BJ (cell line): ENCODE measurements at regions not wholly inside any gene's neighbourhood (a gene's known extent, or its start where the extent isn't known, plus 50 kb on each side); places are given as distances from the start of the nearest gene placed in this dataset.
A peak's percentile ranks its signal among the peaks of the same experiment; 100 is the strongest.

ENCODE experiments used
- CTCF ChIA-PET: fragments of 350-600 bp; formaldehyde crosslinking; extraction: SDS; loops from one replicate; lab custom pipeline; 2021; ENCODE audit warnings: antibody characterized with exemption, inconsistent platforms; lab: Yijun Ruan, JAX
- POLR2A ChIA-PET: fragments of 300-600 bp; sonication (Branson Sonifier 250); formaldehyde crosslinking; extraction: SDS; loops from one replicate; lab custom pipeline; 2021; ENCODE audit warnings: antibody characterized with exemption; lab: Charles Lee
- DNase-seq: peaks from one replicate; pipeline ENCODE4 v3.0.0-alpha.2; 2011; ENCODE audit warnings: low read depth
- H3K27me3 ChIP-seq: 2 replicates; pipeline ENCODE4 v1.6.0; 2011; ENCODE audit warnings: low read length; ENCODE audit not compliant: control insufficient read depth, insufficient read depth
- H3K36me3 ChIP-seq: 2 replicates; pipeline ENCODE4 v1.5.1; 2011; ENCODE audit warnings: low read length; ENCODE audit not compliant: control insufficient read depth, insufficient read depth
- H3K4me3 ChIP-seq: 2 replicates; pipeline ENCODE4 v1.5.1; 2011; ENCODE audit warnings: low read depth, mild to moderate bottlenecking, control low read depth, low read length
- TF ChIP-seq, protein P1 (sequence below): IDR thresholded peaks from 2 replicates; pipeline ENCODE4 v1.5.1; 2011; ENCODE audit warnings: low read depth, mild to moderate bottlenecking, control low read depth, inconsistent platforms, low read length, moderate library complexity; ENCODE audit not compliant: insufficient read depth

DNA sequence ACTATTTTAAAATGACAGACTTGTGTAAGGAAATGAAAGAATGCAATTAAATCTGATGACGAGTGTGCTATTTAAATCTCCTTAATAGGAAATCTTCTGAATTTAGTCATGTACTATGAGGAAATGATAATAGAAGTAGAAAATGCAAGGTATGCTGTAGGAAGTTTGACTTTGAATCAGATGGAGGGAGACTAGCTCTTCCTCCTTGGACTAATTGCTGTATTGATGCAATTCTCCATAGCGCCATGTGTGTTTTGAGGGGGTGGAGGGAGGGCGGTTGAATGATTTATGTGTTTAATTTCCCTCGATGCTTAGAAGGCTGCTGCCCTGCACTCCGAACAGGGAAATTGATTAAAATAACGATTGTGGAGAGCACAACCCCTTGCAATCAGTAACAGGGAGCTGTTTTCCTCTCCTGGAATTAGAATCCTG, 179.0 kb upstream of the PRNP start:
- Histone ChIP-seq H3K4me3 (no peak overlapping the region), H3K27me3 (no peaks in the 10 kb centered on the region), H3K36me3 (no peaks in the 10 kb centered on the region)
- TF ChIP-seq, protein P1, sequence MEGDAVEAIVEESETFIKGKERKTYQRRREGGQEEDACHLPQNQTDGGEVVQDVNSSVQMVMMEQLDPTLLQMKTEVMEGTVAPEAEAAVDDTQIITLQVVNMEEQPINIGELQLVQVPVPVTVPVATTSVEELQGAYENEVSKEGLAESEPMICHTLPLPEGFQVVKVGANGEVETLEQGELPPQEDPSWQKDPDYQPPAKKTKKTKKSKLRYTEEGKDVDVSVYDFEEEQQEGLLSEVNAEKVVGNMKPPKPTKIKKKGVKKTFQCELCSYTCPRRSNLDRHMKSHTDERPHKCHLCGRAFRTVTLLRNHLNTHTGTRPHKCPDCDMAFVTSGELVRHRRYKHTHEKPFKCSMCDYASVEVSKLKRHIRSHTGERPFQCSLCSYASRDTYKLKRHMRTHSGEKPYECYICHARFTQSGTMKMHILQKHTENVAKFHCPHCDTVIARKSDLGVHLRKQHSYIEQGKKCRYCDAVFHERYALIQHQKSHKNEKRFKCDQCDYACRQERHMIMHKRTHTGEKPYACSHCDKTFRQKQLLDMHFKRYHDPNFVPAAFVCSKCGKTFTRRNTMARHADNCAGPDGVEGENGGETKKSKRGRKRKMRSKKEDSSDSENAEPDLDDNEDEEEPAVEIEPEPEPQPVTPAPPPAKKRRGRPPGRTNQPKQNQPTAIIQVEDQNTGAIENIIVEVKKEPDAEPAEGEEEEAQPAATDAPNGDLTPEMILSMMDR: no peak
- CTCF ChIA-PET: interaction anchor here (1.7 kb wide), 1 partner anchor 17 kb away, joined by 5 read pairs; no protein-coding TSS in a partner anchor
- DNase-seq: peak; percentile 96
- POLR2A ChIA-PET: interaction anchor here (0.6 kb wide), 1 partner anchor 523 kb away, joined by 3 read pairs; no protein-coding TSS in a partner anchor

DNA sequence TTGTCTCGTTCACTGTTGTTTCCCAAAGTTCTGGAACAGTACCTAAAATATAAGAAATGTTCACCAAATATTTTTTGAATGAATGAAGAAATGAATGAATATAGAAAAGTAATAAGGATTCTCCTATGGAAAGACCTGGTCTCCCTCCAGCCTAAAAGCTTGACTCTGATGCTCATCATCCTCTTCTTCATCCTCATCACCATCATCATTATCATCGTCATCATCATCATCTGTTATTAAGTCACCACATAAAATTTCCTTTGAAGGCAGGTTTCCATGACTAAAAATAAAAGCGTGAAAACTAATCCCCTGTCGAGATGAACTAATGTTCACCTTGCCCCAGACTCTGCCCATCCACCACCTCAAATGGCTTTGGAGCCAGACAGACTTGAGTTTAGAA, 181.4 kb upstream of the PRNP start:
- no peak overlapping the region for H3K4me3 ChIP-seq
- ChIA-PET CTCF (interaction anchor here (1.5 to 1.7 kb wide), 3 partner anchors 15 to 25 kb away, joined by 4 to 7 read pairs (median 5); no protein-coding TSS in a partner anchor), POLR2A (no interaction called here)
- no peaks in the 10 kb centered on the region for H3K36me3 ChIP-seq
- no peak for DNase-seq
- TF ChIP-seq, protein P1: no peak
- H3K27me3 ChIP-seq: no peaks in the 10 kb centered on the region

DNA sequence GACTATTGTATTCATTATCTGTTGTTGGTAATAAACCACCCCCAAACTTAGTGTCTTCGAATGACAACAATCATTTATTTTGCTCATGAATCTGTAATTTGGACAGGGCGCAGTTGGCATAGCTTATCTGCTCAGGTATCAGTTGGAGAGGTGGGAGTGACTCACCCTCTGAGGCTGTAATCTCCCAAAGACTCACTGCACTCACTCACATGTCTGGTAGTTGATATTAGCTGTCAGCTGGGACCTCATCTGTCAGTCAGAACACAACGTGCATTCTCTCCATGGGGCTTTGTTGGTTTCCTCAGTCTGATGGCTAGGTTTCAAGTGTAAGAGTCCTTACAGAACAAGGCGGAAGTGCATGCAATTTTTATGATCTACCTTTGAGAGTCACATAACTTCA, 183.5 kb upstream of the PRNP start:
- H3K36me3 ChIP-seq: no peaks in the 10 kb centered on the region
- DNase-seq: no peak
- H3K4me3 ChIP-seq: no peak overlapping the region
- no peaks in the 10 kb centered on the region for H3K27me3 ChIP-seq
- TF ChIP-seq, protein P1: no peak
- ChIA-PET CTCF (no interaction called here), POLR2A (no interaction called here)

DNA sequence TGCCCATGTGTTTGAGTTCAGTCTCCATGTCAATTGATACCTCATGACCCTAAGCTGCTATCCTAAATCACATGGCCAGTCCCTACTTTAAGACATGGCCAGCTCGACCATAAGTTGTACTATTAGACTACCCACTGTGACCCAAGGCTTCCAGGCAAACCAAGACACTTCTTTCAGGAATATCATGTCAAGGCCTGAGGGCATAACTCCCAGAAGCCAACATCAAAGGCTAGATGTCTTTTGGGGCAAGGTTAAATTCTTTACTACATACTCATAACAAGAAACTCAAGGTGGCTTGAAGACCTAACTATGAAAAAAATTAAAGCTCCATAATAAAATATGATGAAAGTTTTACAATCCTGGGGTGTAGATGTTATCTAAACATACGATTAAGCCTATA, 192.9 kb upstream of the PRNP start:
- Histone ChIP-seq H3K27me3 (no peaks in the 10 kb centered on the region), H3K36me3 (no peaks in the 10 kb centered on the region), H3K4me3 (no peak overlapping the region)
- POLR2A ChIA-PET: no interaction called here
- CTCF ChIA-PET: interaction anchor here (1.2 kb wide), 1 partner anchor 25 kb away, joined by 5 read pairs; no protein-coding TSS in a partner anchor
- TF ChIP-seq, protein P1: no peak
- DNase-seq: no peak

DNA sequence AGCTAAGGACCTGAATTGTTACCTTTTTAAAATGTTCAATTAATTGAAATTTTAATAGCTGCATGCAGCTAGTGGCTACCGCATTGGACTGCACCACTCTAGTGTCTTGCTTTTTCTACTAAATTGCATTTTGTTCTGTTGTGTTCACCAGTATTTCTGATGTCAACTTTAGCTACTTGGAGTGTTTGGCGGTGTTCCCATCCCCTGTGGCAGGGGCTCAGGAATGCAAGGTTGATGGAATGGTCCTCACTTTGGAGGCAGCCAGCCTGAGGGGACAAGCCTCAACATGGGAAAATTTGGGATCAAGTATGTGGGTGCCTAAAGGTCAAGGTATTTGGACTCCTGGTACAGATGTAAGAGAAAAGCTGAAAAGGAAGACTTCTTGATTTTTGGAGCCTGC, 194.6 kb upstream of the PRNP start:
- ChIA-PET POLR2A (interaction anchor here (0.5 kb wide), 1 partner anchor 17 kb away, joined by 3 read pairs; no protein-coding TSS in a partner anchor), CTCF (interaction anchor here (0.8 to 2.6 kb wide), 3 partner anchors 9 to 99 kb away, joined by 3 to 12 read pairs (median 3); no protein-coding TSS in a partner anchor)
- TF ChIP-seq, protein P1: no peak
- Histone ChIP-seq H3K36me3 (no peaks in the 10 kb centered on the region), H3K4me3 (no peak overlapping the region), H3K27me3 (no peaks in the 10 kb centered on the region)
- no peak for DNase-seq
